ENCODE measurements at regions not wholly inside any gene's neighbourhood (a gene's known extent, or its start where the extent isn't known, plus 50 kb on each side); places are given as distances from the start of the nearest gene placed in this dataset.

DNA sequence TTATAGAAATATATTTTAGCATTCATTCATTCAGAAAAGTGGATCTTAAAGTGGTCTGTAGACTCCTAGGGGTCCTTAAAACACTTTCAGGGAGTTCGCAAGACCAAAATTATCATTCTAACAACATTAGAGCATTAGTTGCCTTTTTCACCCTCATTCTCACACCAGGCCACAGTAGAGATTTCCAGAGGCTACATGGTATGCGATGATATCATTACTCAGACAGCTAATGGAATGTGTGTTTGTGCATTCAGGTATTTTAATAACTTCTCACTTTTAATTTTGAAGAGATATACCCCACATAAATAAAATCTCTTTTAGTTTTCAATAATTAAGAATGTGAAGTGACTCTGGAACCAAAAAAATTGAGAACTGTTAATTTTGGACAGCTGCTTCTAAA is 206.9 kb downstream of the NSUN3 start:
- no peak overlapping the region for H3K4me3 Mint-ChIP-seq
- POLR2A ChIA-PET, result no interaction called here
- DNase-seq (ENCODE audit: low spot score), result no peak
- no peaks in the 10 kb centered on the region for H3K27me3 Mint-ChIP-seq (ENCODE audit: low read depth)
- CTCF ChIA-PET, result interaction anchor here (1.4 kb wide), 1 partner anchor 20 kb away, joined by 3 read pairs; no protein-coding TSS in a partner anchor
- no peaks in the 10 kb centered on the region for H3K4me1 Mint-ChIP-seq
- TF ChIP-seq, protein P1, sequence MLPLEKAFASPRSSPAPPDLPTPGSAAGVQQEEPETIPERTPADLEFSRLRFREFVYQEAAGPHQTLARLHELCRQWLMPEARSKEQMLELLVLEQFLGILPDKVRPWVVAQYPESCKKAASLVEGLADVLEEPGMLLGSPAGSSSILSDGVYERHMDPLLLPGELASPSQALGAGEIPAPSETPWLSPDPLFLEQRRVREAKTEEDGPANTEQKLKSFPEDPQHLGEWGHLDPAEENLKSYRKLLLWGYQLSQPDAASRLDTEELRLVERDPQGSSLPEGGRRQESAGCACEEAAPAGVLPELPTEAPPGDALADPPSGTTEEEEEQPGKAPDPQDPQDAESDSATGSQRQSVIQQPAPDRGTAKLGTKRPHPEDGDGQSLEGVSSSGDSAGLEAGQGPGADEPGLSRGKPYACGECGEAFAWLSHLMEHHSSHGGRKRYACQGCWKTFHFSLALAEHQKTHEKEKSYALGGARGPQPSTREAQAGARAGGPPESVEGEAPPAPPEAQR (CRISPR knock-in tag; IDR thresholded peaks at IDR 0.05), result no peak
- TF ChIP-seq RELA (CRISPR knock-in tag; IDR thresholded peaks at IDR 0.05; ENCODE audit: borderline replicate concordance), result no peak
- TF ChIP-seq, protein P2, sequence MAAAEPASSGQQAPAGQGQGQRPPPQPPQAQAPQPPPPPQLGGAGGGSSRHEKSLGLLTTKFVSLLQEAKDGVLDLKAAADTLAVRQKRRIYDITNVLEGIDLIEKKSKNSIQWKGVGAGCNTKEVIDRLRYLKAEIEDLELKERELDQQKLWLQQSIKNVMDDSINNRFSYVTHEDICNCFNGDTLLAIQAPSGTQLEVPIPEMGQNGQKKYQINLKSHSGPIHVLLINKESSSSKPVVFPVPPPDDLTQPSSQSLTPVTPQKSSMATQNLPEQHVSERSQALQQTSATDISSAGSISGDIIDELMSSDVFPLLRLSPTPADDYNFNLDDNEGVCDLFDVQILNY (CRISPR knock-in tag; IDR thresholded peaks at IDR 0.05), result no peak
- TF ChIP-seq NR1H2 (CRISPR knock-in tag; IDR thresholded peaks at IDR 0.05), result no peak
- TF ChIP-seq ZNF317 (CRISPR knock-in tag; IDR thresholded peaks at IDR 0.05; ENCODE audit: borderline replicate concordance, low read depth), result no peak
- TF ChIP-seq, protein P3, sequence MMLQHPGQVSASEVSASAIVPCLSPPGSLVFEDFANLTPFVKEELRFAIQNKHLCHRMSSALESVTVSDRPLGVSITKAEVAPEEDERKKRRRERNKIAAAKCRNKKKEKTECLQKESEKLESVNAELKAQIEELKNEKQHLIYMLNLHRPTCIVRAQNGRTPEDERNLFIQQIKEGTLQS (CRISPR knock-in tag; conservative IDR thresholded peaks at IDR 0.05), result no peak
- no peak for TF ChIP-seq ZNF121 (CRISPR knock-in tag; IDR thresholded peaks at IDR 0.05)
- no peak for TF ChIP-seq NR2C2 (CRISPR knock-in tag; IDR thresholded peaks at IDR 0.05)
- TF ChIP-seq PRRX2 (CRISPR knock-in tag; IDR thresholded peaks at IDR 0.05), result no peak
- TF ChIP-seq, protein P4, sequence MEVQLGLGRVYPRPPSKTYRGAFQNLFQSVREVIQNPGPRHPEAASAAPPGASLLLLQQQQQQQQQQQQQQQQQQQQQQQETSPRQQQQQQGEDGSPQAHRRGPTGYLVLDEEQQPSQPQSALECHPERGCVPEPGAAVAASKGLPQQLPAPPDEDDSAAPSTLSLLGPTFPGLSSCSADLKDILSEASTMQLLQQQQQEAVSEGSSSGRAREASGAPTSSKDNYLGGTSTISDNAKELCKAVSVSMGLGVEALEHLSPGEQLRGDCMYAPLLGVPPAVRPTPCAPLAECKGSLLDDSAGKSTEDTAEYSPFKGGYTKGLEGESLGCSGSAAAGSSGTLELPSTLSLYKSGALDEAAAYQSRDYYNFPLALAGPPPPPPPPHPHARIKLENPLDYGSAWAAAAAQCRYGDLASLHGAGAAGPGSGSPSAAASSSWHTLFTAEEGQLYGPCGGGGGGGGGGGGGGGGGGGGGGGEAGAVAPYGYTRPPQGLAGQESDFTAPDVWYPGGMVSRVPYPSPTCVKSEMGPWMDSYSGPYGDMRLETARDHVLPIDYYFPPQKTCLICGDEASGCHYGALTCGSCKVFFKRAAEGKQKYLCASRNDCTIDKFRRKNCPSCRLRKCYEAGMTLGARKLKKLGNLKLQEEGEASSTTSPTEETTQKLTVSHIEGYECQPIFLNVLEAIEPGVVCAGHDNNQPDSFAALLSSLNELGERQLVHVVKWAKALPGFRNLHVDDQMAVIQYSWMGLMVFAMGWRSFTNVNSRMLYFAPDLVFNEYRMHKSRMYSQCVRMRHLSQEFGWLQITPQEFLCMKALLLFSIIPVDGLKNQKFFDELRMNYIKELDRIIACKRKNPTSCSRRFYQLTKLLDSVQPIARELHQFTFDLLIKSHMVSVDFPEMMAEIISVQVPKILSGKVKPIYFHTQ (CRISPR knock-in tag; IDR thresholded peaks at IDR 0.05), result no peak
- TF ChIP-seq, protein P5, sequence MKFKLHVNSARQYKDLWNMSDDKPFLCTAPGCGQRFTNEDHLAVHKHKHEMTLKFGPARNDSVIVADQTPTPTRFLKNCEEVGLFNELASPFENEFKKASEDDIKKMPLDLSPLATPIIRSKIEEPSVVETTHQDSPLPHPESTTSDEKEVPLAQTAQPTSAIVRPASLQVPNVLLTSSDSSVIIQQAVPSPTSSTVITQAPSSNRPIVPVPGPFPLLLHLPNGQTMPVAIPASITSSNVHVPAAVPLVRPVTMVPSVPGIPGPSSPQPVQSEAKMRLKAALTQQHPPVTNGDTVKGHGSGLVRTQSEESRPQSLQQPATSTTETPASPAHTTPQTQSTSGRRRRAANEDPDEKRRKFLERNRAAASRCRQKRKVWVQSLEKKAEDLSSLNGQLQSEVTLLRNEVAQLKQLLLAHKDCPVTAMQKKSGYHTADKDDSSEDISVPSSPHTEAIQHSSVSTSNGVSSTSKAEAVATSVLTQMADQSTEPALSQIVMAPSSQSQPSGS (CRISPR knock-in tag; IDR thresholded peaks at IDR 0.05; ENCODE audit: borderline replicate concordance, low read depth), result no peak
- TF ChIP-seq, protein P6, sequence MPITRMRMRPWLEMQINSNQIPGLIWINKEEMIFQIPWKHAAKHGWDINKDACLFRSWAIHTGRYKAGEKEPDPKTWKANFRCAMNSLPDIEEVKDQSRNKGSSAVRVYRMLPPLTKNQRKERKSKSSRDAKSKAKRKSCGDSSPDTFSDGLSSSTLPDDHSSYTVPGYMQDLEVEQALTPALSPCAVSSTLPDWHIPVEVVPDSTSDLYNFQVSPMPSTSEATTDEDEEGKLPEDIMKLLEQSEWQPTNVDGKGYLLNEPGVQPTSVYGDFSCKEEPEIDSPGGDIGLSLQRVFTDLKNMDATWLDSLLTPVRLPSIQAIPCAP (CRISPR knock-in tag; IDR thresholded peaks at IDR 0.05), result no peak
- TF ChIP-seq, protein P7, sequence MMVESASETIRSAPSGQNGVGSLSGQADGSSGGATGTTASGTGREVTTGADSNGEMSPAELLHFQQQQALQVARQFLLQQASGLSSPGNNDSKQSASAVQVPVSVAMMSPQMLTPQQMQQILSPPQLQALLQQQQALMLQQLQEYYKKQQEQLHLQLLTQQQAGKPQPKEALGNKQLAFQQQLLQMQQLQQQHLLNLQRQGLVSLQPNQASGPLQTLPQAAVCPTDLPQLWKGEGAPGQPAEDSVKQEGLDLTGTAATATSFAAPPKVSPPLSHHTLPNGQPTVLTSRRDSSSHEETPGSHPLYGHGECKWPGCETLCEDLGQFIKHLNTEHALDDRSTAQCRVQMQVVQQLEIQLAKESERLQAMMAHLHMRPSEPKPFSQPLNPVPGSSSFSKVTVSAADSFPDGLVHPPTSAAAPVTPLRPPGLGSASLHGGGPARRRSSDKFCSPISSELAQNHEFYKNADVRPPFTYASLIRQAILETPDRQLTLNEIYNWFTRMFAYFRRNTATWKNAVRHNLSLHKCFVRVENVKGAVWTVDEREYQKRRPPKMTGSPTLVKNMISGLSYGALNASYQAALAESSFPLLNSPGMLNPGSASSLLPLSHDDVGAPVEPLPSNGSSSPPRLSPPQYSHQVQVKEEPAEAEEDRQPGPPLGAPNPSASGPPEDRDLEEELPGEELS (CRISPR knock-in tag; IDR thresholded peaks at IDR 0.05), result no peak
- no peak for TF ChIP-seq FOXK1 (CRISPR knock-in tag; IDR thresholded peaks at IDR 0.05)
- TF ChIP-seq JUN (CRISPR knock-in tag; IDR thresholded peaks at IDR 0.05), result no peak
- no peak for TF ChIP-seq ZNF671 (CRISPR knock-in tag; IDR thresholded peaks at IDR 0.05)
- TF ChIP-seq, protein P8, sequence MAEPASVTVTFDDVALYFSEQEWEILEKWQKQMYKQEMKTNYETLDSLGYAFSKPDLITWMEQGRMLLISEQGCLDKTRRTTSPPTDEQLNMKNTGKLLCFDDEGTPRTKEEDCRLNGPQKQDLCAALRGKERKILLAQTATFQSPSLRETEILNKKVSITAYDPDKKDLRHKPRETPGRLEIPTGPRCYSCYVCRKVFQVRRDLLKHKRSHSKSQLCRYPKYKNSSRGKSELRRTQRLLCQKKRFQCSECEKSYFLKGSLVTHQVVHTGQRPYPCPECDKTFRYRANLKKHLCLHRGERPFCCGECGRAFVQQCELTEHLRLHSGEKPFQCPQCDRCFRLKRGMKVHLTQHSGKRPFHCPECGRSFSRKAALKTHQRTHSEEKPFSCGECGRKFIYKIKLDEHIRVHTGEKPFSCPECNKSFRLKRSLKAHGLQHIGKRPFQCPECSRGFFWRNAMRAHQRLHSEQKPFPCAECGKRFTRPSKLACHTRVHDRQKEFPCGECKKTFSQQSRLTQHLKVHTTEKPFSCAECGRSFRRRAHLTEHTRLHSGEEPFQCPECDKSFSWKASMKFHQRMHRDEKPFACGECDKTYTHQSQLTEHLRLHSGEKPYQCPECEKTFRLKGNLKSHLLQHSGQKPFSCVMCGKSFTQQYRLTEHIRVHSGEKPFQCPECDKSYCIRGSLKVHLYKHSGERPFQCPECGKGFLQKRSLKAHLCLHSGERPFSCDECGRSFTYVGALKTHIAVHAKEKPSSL (CRISPR knock-in tag; conservative IDR thresholded peaks at IDR 0.05), result no peak
- no peak for TF ChIP-seq CREB1 (CRISPR knock-in tag; IDR thresholded peaks at IDR 0.05)
- TF ChIP-seq, protein P9, sequence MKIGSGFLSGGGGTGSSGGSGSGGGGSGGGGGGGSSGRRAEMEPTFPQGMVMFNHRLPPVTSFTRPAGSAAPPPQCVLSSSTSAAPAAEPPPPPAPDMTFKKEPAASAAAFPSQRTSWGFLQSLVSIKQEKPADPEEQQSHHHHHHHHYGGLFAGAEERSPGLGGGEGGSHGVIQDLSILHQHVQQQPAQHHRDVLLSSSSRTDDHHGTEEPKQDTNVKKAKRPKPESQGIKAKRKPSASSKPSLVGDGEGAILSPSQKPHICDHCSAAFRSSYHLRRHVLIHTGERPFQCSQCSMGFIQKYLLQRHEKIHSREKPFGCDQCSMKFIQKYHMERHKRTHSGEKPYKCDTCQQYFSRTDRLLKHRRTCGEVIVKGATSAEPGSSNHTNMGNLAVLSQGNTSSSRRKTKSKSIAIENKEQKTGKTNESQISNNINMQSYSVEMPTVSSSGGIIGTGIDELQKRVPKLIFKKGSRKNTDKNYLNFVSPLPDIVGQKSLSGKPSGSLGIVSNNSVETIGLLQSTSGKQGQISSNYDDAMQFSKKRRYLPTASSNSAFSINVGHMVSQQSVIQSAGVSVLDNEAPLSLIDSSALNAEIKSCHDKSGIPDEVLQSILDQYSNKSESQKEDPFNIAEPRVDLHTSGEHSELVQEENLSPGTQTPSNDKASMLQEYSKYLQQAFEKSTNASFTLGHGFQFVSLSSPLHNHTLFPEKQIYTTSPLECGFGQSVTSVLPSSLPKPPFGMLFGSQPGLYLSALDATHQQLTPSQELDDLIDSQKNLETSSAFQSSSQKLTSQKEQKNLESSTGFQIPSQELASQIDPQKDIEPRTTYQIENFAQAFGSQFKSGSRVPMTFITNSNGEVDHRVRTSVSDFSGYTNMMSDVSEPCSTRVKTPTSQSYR (CRISPR knock-in tag; IDR thresholded peaks at IDR 0.05), result no peak
- TF ChIP-seq JAZF1 (CRISPR knock-in tag; IDR thresholded peaks at IDR 0.05), result no peak
- no peak for ATAC-seq
- no peaks in the 10 kb centered on the region for H3K36me3 Mint-ChIP-seq
- H3K9me3 Mint-ChIP-seq, result no peaks in the 10 kb centered on the region
- H3K27ac Mint-ChIP-seq, result no peak overlapping the region

Data from WTC11 (cell line).